Progenitor cell of endocrine pancreas (in vitro differentiated cells): ENCODE measurements at regions not wholly inside any gene's neighbourhood (a gene's known extent, or its start where the extent isn't known, plus 50 kb on each side); places are given as distances from the start of the nearest gene placed in this dataset.
"Not testable (repeated sequence)": the region's sequence is repeated elsewhere in the genome, so short reads cannot be mapped to it uniquely, and the experiment has no call there.

Experiments
- DNase-seq: peaks from one replicate; pipeline ENCODE4 v3.0.0; 2021; ENCODE audit warnings: low spot score; ENCODE audit not compliant: unreplicated experiment
- H3K27ac Mint-ChIP-seq: 2 replicates; pipeline ENCODE4 v1.8.0; 2021; ENCODE audit warnings: mild to moderate bottlenecking, moderate library complexity, mixed read lengths
- H3K27me3 Mint-ChIP-seq: 2 replicates; pipeline ENCODE4 v1.8.0; 2021; ENCODE audit warnings: mixed read lengths
- H3K36me3 Mint-ChIP-seq: 2 replicates; pipeline ENCODE4 v1.8.0; 2022; ENCODE audit warnings: mixed read lengths; ENCODE audit not compliant: insufficient read depth
- H3K4me1 Mint-ChIP-seq: 2 replicates; pipeline ENCODE4 v1.8.0; 2021; ENCODE audit warnings: low read depth, mixed read lengths
- H3K4me3 Mint-ChIP-seq: 2 replicates; pipeline ENCODE4 v1.8.0; 2021; ENCODE audit warnings: low read depth, mild to moderate bottlenecking, moderate library complexity, mixed read lengths
- H3K9me3 Mint-ChIP-seq: 2 replicates; pipeline ENCODE4 v1.8.0; 2021; ENCODE audit warnings: low read depth, mixed read lengths
- CTCF ChIP-seq: fragments of 200-600 bp; sonication (generic); IDR thresholded peaks from one replicate; pipeline ENCODE4 v1.5.0; 2021; ENCODE audit warnings: antibody characterized with exemption, mild to moderate bottlenecking; ENCODE audit not compliant: unreplicated experiment

- H3K27ac Mint-ChIP-seq = no peak overlapping the region
- no peaks in the 10 kb centered on the region for H3K4me1 Mint-ChIP-seq
- no peak for DNase-seq
- no peaks in the 10 kb centered on the region for H3K36me3 Mint-ChIP-seq
- no peak overlapping the region for H3K4me3 Mint-ChIP-seq
- H3K27me3 Mint-ChIP-seq = no peaks in the 10 kb centered on the region
- no peak for TF ChIP-seq CTCF
- H3K9me3 Mint-ChIP-seq = peaks cover under 1% of the 10 kb centered on the region
These were observed 85.6 kb downstream of the RAP2B start for GRCh38 chr3:153247331-153248330.

GRCh38 chr3:153248835-153249234, 86.8 kb downstream of the RAP2B start:
- H3K4me1 Mint-ChIP-seq, DNase-seq, H3K27ac Mint-ChIP-seq, H3K36me3 Mint-ChIP-seq, H3K27me3 Mint-ChIP-seq, H3K4me3 Mint-ChIP-seq, H3K9me3 Mint-ChIP-seq: not testable (repeated sequence)

DNA sequence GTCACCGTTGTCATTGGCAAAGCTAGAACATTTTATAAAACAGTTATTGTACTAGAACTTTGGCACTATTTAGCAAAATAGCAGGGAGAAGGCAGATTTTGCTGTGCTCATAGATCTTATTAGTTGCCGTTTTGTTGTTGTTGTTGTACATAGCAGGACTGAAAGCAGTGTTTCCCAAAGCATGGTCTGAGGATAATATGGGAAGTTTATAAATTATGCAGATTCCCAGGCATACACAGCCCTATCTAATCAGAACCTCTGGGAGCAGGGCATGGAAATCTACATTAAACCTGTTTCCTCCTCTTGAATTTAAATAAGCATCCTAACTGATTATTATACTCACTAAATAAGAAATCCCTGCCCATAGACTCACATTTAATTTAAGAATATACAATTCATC, 87.9 kb downstream of the RAP2B start:
- TF ChIP-seq CTCF = no peak
- H3K9me3 Mint-ChIP-seq = no peaks in the 10 kb centered on the region
- no peak overlapping the region for H3K4me3 Mint-ChIP-seq
- H3K36me3 Mint-ChIP-seq = no peaks in the 10 kb centered on the region
- no peaks in the 10 kb centered on the region for H3K27me3 Mint-ChIP-seq
- H3K4me1 Mint-ChIP-seq = no peaks in the 10 kb centered on the region
- H3K27ac Mint-ChIP-seq = no peak overlapping the region
- no peak for DNase-seq

- no peak overlapping the region for H3K27ac Mint-ChIP-seq
- H3K27me3 Mint-ChIP-seq = no peaks in the 10 kb centered on the region
- H3K4me1 Mint-ChIP-seq = no peaks in the 10 kb centered on the region
- H3K9me3 Mint-ChIP-seq = no peaks in the 10 kb centered on the region
- DNase-seq = no peak
- no peak overlapping the region for H3K4me3 Mint-ChIP-seq
- no peaks in the 10 kb centered on the region for H3K36me3 Mint-ChIP-seq
- TF ChIP-seq CTCF = no peak
These were observed 88.4 kb downstream of the RAP2B start for GRCh38 chr3:153250446-153250845.

DNA sequence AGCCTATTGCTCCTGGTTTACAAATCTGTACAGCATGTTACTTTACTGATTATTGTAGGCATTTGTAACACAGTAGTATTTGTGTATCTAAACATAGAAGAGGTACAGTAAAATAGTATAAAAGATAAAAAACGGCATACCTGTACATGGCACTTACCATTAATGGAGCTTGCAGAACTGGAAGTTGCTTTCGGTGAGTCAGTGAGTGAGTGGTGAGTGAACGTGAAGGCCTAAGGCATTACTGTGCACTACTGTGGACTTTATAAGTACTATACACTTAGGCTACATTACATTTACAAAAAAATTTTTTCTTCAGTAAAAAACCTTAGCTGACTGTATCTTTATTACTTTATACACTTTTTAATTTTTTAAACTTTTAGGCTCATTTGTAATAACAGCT, 90.9 kb downstream of the RAP2B start:
- no peaks in the 10 kb centered on the region for H3K27me3 Mint-ChIP-seq
- no peak for TF ChIP-seq CTCF
- no peaks in the 10 kb centered on the region for H3K36me3 Mint-ChIP-seq
- peaks cover 1% of the 10 kb centered on the region for H3K4me1 Mint-ChIP-seq
- H3K9me3 Mint-ChIP-seq = no peaks in the 10 kb centered on the region
- H3K27ac Mint-ChIP-seq = no peak overlapping the region
- DNase-seq = no peak
- H3K4me3 Mint-ChIP-seq = no peak overlapping the region

- Mint-ChIP-seq H3K4me1 (peaks cover 1% of the 10 kb centered on the region), H3K27ac (no peak overlapping the region), H3K36me3 (no peaks in the 10 kb centered on the region), H3K9me3 (no peaks in the 10 kb centered on the region), H3K4me3 (no peak overlapping the region), H3K27me3 (no peaks in the 10 kb centered on the region)
- no peak for DNase-seq
- TF ChIP-seq CTCF = no peak
These were observed 92.3 kb downstream of the RAP2B start for GRCh38 chr3:153254361-153254760.
